ENCODE measurements at regions not wholly inside any gene's neighbourhood (a gene's known extent, or its start where the extent isn't known, plus 50 kb on each side); places are given as distances from the start of the nearest gene placed in this dataset.

- H3K36me3 ChIP-seq = no peaks in the 10 kb centered on the region
- H3K4me1 ChIP-seq = peaks cover 0 to 41% (median 30%) of the 10 kb centered on the region in 4 donors
- 91 to 94% methylated on average over 7 of the region's 7 CpGs for WGBS, 2 donors
- no peak for DNase-seq (ENCODE audit: low spot score in 2 of 2)
- H3K27ac ChIP-seq = peak overlapping the region in 2 of 4 donors; percentile 5 to 55
- H3K9me3 ChIP-seq = no peaks in the 10 kb centered on the region
- no peaks in the 10 kb centered on the region for H3K27me3 ChIP-seq
- no peak for TF ChIP-seq EP300 (IDR thresholded peaks at IDR 0.05)
- TF ChIP-seq CTCF (IDR thresholded peaks at IDR 0.05) = no peak
- no peak for TF ChIP-seq POLR2A (IDR thresholded peaks at IDR 0.05)
- H3K4me3 ChIP-seq = no peak overlapping the region
Measured at GRCh38 chr6:157757430-157758403, 65.3 kb upstream of the SNX9 start.

DNA sequence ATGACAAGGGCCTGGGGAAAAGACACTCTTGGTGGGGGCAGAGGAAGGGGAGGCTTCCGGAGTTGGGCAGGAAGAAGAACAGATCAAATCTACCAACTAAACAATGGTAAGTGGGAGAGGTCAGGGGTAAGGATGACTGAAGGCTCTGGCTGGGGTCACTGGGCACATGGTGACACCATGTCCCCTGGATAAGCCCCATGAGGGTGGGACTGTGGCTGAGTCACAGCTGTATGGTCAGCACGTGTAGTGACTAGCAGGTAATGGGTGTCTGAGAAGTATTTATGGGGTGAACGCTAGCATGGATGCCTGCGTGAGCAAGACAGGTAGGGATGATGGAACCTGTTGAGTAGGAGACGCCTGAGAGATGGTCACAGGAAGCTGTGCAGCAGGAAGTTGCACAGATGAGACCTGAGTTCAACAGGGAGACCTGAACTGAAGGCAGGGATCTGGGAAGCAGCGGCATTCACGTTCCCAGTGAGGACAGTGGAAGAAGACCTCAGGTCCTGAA is 64.5 kb upstream of the SNX9 start:
- no peaks in the 10 kb centered on the region for H3K9me3 ChIP-seq
- 91 to 92% methylated on average over 7 of the region's 7 CpGs for whole genome bisulfite sequencing, 2 donors
- no peak overlapping the region for H3K4me3 ChIP-seq
- no peaks in the 10 kb centered on the region for H3K27me3 ChIP-seq
- TF ChIP-seq CTCF (IDR thresholded peaks at IDR 0.05) = no peak
- no peak for TF ChIP-seq POLR2A (IDR thresholded peaks at IDR 0.05)
- no peak for TF ChIP-seq EP300 (IDR thresholded peaks at IDR 0.05)
- H3K36me3 ChIP-seq = no peaks in the 10 kb centered on the region
- DNase-seq (ENCODE audit: low spot score in 2 of 2) = no peak
- H3K4me1 ChIP-seq = peaks cover 0 to 50% (median 37%) of the 10 kb centered on the region in 4 donors
- H3K27ac ChIP-seq = no peak overlapping the region

GRCh38 chr6:157759028-157759427 is 64.0 kb upstream of the SNX9 start:
- Histone ChIP-seq H3K9me3 (no peaks in the 10 kb centered on the region), H3K27ac (no peak overlapping the region), H3K4me1 (peaks cover 0 to 54% (median 39%) of the 10 kb centered on the region in 4 donors), H3K36me3 (no peaks in the 10 kb centered on the region), H3K4me3 (no peak overlapping the region), H3K27me3 (no peaks in the 10 kb centered on the region)
- no peak for DNase-seq (ENCODE audit: low spot score in 2 of 2)
- no peak for TF ChIP-seq EP300 (IDR thresholded peaks at IDR 0.05)
- TF ChIP-seq CTCF (IDR thresholded peaks at IDR 0.05) = no peak
- TF ChIP-seq POLR2A (IDR thresholded peaks at IDR 0.05) = no peak
- 90 to 94% methylated on average over 4 of the region's 4 CpGs for WGBS, 2 donors

DNA sequence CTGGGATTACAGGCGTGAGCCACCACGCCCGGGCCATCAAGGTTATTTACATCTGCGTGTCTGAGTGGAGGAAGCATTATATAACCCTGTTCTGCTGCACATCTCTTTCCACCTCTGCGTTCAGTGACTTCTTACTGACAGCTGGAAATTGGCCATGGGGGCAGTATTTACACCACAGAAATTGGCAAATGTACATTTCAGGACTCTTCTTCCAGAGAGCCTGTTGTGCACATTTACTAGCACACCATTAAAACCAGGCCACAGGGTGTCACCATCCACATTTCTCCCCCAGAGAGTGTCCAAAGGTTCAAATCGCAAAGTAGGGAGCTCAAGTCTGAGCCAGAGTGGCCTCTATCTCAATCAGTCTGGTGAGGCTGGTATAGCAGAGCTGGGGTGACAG is 62.9 kb upstream of the SNX9 start:
- no peaks in the 10 kb centered on the region for H3K9me3 ChIP-seq
- H3K27me3 ChIP-seq = no peaks in the 10 kb centered on the region
- H3K27ac ChIP-seq = peak overlapping the region in 2 of 4 donors; percentile 23 to 44
- DNase-seq (ENCODE audit: low spot score in 2 of 2) = no peak
- TF ChIP-seq EP300 (IDR thresholded peaks at IDR 0.05) = no peak
- TF ChIP-seq CTCF (IDR thresholded peaks at IDR 0.05) = no peak
- no peak for TF ChIP-seq POLR2A (IDR thresholded peaks at IDR 0.05)
- H3K36me3 ChIP-seq = no peaks in the 10 kb centered on the region
- H3K4me1 ChIP-seq = peaks cover 0 to 65% (median 47%) of the 10 kb centered on the region in 4 donors
- WGBS, 2 donors = 96 to 99% methylated on average over 6 of the region's 6 CpGs
- H3K4me3 ChIP-seq = no peak overlapping the region

Data from tibial nerve (tissue), 4 donors.